Left lobe of liver (tissue), 2 donors: ENCODE measurements at regions not wholly inside any gene's neighbourhood (a gene's known extent, or its start where the extent isn't known, plus 50 kb on each side); places are given as distances from the start of the nearest gene placed in this dataset.

Experiments used
- ATAC-seq: fragments of 200-7000 bp; cut with Tn5 transposase; one replicate; pipeline ENCODE4 v1.9.1; 2020; ENCODE audit warnings: mild to moderate bottlenecking, moderate library complexity
- DNase-seq: peaks from one replicate; pipeline ENCODE4 v3.0.0-alpha.2; 2020; ENCODE audit warnings: low spot score
- donor health status: DM: no; HTN: no; CAD: no; lungs with moderate emphysema.
- donor health status: DM: no; HTN: yes; CAD: no.

DNA sequence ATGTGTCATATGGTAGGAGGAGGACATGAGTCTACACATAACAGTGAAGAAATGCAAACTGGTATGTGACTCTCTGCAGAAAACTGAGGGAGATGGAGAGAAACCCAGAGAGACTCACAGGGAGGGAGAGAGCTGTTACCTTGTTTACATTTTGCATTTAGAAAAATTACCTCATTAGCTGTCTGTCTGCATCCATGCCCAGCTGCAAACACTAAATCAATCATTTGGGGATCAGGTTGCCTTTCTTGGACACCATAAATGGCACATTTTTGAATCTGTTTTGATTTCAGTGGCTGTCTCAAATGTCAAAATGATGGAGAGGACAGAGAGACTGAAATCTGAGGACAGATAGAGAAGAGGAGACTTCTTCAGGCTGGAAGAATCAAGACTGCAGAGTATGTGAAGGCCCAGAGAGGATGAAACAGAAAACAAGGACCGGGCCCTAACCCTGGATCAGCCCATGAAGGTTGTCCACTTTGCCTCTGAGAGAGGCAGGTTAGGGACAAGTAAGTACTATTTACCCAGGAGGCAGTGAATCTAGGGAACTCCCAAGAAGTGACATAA, 92.2 kb downstream of the UNC5CL start:
- ATAC-seq: no peak

DNA sequence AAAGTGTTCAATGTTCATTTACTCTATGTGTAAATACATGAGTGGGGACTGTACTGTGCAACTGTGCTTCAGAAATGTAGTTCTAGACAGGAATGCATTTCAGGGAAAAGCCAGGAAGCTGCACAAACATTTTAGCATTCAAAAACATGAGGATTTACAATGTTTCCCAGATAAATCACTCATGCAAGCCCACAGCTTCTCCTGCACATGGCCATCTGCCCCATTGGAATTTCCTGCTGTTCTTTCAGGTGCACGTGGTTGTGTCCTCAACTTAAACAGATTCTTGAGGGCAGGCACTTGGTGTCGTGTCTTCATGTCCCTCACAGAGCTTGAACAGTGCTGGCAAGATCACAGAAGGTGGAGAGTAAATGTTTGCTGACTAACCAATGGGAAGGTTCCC, 101.5 kb downstream of the UNC5CL start:
- ATAC-seq (no peak), DNase-seq (no peak)

More for the DNA sequence above, 92.2 kb downstream of the UNC5CL start:
- no peak for DNase-seq

DNA sequence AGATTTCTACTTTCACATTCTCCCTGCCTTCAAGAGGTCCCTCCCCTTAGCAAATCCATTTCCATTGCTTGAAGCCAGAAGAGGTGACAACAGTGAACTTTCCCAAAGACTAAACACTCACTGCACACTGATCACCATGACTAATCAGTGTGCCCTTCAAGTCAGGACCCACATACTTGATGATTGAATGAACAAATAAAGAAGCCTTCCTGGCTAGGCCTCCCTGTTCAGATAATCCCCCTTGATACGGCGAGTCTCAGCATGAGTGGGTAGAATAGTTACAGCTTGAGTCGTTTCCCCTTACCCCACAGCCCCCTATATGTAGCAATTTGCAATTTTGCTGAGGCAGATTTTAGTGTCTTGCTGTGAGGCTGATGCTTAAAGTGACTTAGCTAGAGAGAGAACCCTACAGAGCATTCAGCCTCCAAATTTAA, 102.2 kb downstream of the UNC5CL start:
- ATAC-seq (no peak), DNase-seq (no peak)

DNA sequence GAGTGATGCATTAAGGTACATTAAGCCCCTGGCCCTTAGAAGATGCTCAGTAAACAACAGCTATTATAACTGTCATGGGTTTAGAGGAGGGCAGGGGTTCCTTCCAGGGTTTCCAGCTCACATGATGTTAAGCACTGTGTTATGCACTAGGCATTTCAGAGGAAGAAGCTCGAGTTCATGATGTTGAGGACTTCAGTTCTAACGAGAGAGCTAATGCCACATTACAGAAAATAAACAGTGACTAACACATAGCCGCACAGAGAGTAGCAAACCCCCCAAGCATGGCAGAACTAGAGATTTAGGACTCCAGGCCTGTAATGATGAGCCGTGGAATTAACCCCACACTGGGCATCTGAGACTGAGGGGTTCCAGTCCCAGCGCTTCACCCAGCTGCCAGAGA, 105.2 kb downstream of the UNC5CL start:
- DNase-seq (no peak), ATAC-seq (no peak)

DNA sequence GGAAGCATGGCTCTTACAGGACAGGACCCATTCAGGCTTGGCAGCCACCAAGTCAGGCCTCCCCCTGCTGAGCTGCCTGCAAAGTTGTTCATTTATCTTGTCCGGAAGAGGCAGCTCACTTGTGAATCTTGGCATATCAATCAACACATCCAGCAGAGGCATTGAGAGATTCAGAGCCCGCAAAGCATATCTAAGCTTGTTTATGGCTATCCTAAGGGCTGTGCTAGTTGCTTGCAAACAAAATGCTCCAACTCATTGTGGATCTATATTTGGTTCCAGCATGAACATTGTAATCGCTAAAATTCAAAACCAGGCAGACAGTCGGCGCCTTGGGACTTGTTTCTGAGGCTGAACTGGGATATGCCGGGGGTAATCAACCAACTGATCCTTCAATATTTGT, 106.1 kb downstream of the UNC5CL start:
- no peak for ATAC-seq
- DNase-seq: no peak

DNA sequence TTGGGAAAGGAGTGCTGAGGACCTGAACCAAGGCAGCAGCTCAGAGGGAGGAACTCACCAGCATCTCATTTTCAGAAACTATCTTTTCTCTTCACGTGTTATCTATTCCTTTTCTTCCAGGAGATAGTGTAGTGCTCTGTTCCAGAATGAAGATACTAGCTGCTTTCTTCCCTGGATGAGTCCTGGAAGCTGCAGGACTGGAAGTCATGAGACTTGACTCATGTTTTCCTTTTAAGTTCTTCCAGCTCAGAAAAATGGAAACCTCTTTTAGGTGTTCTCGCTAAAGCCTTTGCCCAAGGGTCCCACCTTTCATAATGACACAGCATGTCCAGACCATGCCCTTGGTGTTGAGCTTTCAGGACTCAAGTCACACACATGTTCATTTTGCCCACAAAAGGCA, 106.7 kb downstream of the UNC5CL start:
- DNase-seq (no peak), ATAC-seq (no peak)

DNA sequence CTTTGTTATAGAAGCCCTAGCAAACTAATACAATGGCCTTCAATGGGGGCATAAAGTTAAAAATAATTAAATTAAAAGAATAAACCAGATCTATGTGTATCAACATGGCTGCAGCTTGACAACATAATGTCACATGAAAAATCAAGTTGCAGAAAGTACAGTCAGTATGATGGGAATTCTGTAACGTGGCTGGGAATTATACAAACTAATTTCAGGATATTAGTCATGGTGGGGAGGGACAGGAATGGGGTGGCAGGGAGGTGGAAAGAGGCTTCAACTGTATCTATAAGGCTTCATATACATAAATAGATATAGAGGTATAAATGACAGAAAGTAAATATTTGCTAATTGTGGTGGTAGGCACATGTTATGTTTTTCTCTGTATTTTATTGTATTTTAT, 107.1 kb downstream of the UNC5CL start:
- ATAC-seq (no peak), DNase-seq (no peak)

DNA sequence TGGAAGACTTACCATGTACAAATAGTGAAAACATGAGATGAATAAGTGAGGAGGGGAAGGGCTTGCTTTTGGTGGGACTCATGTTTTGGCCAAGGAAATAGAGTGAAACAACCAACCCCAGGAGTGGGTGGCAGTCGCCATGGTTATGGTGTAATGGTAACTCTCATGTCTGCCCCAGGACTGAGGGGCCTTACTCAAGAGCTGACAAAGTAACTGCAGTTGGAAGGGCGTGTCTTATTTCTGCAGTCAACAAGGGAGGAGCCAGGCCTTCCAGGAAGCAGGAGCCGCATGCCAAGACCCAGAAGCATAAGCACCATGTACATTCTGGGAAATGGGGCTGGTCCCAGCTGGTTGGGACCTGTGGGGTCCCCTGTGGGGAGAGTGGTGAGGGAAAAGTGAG, 108.5 kb downstream of the UNC5CL start:
- ATAC-seq: no peak
- no peak for DNase-seq

DNA sequence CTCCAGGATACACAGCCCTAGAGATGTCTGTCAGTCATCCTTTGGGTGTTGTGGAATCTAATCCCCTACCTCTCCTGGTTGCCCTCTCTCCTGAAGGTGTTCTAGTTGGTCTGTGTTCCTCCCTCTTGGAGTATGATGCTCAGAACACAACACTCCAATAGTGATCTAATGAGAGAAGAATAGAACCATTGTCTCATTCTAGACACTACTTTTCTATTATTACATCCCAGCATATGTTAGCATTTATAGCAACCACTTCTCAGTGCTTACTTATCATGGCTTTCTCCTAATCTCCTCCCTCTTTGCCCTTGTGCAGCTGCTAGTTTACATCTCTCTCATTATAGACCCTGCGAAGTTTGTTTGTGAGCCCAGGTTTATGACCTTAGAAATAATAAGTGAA, 109.0 kb downstream of the UNC5CL start:
- ATAC-seq (no peak), DNase-seq (no peak)

DNA sequence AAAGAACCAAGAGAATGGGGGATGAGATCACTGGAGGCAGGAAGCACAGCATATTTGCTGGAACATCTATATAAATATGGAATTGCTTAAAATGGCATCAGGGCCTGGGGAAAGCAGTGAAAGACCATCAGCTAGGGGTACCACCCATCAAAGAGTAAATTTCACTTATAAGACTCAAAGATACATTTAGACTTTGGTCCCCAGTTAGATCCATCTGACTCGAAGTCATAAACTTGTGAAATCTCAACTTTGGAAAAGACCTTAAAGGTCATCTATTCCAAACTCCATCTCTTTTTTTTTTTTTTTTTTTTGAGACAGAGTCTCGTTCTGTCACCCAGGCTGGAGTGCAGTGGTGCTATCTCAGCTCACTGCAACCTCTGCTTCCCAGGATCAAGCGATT, 109.8 kb downstream of the UNC5CL start:
- DNase-seq (no peak), ATAC-seq (no peak)

DNA sequence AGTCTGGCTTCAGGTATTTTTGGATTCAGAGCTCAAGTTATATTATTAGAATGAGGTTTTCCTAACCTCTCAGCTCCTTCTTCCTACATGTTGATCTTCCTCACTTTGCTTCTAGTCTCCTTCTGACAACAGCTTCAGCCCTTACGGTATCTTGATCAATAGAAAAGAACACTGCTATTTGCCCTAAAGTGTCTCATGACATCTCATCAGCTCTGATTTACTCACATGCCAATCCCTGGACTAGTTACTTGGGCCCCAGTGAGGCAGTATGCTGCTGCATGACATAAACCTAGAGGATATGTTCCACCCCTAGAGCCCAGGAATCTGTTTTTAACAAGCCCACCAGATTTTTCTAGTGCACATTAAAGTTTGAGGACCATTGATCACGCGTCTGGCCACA, 110.3 kb downstream of the UNC5CL start:
- DNase-seq: no peak
- ATAC-seq: no peak

DNA sequence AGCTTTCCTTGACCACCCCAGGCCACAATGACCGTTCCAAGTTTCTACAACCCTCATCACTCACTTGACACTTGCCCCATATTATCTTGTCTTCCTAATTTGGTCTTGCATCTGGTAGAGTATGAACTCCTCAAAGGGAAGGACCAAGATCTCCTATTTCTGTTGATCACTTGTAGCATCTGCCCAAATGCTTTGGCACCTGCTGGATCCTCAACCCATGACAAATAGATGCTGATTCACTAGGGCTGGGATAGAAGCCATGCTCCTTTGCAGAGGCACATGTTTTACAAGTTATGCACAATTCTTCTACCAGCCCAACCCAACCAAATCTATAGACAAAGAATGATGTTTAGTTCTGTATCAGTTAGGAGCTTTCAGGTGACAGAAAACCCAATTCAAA, 110.7 kb downstream of the UNC5CL start:
- DNase-seq (no peak), ATAC-seq (no peak)

DNA sequence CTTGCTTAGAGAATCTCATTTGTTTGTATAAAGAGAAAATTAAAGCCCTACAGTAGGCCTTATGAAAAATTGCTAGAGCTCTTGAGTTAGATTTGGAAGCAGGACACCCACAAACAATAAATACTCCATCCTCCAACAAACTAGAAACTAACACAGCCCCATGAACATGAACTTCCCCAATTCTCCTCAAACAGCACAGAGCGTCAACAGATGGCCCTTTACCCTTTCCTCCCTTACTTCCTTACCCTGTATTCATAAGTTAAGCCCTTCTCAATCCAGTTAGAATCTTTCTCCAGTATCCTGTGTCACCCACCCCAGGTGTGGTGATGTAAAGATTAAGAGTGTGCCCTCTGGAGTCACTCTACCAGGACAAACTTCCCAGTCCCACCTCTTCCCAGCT, 113.7 kb downstream of the UNC5CL start:
- DNase-seq (no peak), ATAC-seq (no peak)

DNA sequence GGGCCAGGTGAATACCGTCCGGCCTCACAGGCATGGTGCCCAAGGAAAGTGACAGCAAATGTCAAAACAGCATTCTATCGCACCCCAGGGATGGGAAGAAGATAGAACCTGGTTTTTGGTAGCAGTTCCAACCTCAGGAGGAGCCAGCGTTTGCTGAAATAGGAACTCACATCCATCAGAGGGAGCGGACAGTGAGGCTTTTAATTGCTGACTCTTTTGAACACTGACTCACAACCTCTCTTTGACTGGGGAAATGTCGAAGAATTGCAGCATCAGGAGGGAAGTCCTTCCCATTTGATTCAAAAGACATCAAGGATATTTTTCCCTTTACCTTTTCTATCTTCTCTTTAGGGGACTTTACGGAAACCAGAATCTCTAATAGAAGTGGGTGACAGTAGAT, 114.2 kb downstream of the UNC5CL start:
- ATAC-seq: no peak
- DNase-seq: no peak

DNA sequence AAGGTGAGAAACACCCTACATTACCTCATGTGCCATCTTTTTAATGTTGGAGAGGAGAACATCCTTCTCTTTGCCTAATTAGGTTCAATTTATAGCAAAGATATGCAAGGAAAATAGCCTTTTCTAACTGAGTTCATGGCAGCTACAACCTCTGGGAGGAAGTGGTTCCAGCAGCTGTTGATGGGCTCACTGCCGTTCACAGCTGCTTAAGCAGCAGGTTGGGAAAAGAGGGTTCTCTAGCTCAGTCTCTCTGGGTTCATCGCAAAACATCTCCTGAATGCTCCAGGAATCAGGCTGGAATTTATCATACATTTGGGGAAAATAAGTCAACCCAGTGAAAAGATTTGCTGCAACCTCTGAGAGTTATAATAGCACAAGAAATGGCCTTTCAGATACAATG, 115.1 kb downstream of the UNC5CL start:
- no peak for DNase-seq
- ATAC-seq: no peak

DNA sequence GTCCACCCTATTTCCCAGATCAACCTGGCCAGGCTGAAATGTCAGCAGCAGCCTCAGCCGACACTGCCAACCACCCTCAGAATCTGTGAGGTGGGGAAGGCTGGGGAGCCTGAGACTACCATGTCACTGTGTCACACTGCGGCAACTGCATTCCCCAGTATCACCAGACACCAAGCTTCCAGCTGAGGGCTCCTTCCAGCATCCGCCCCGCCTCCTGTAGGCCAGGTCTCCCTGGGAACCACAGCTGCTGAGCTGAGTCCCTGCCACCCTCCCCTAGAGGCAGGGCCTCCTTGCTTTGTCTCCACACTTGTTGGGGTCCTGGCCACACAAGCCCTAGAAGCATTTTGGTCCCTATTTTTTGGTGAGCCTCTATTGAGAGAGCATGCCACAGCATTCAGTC, 115.7 kb downstream of the UNC5CL start:
- DNase-seq (no peak), ATAC-seq (no peak)

DNA sequence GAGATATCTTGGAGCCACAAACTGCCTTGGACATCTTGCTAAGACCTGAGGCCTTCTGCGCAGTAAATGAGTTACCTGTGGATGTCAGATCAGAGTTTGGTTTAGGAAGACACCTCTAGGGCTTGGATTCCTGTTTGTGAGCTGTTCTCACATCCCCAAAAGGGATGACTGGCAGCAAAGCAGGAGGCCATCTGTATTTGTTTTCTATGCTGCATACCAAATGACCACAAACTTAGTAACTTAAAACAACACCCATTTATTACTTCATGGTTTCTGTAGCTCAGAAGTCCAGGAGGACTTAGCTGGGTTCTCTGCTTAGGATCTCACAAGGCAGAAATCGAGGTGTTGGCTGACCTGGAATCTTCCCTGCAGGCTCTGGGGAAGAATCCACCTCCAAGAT, 116.7 kb downstream of the UNC5CL start:
- ATAC-seq (no peak), DNase-seq (no peak)

DNA sequence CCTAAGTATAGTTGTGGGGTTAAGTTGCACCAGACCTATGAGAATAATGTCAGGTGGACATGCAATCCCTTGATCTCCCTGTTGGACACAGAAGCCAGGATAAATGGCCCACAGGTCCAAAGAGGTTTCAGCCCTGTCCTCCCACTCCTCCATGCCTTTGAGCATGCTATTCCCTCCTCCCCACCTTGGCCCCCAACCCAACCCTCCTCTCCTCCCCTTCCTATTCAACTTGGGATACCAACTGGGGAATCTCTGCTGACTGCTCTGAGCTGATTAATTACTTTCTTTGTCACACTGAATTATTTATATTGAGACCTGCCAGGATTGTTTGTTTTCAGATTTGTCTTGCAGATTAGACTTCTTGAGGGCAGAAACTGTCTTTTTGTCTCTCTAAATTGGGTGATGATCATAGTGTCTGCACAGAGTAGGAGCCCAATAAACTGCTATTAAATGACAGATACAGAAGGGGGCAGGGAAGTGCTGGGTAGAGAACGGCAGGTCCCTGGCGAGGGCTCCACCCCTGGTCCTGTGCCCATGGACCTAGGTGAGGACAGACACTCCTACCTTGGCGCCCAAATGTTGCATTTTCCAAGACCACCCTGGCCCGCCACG, 120.9 kb downstream of the UNC5CL start:
- ATAC-seq (no peak), DNase-seq (no peak)

DNA sequence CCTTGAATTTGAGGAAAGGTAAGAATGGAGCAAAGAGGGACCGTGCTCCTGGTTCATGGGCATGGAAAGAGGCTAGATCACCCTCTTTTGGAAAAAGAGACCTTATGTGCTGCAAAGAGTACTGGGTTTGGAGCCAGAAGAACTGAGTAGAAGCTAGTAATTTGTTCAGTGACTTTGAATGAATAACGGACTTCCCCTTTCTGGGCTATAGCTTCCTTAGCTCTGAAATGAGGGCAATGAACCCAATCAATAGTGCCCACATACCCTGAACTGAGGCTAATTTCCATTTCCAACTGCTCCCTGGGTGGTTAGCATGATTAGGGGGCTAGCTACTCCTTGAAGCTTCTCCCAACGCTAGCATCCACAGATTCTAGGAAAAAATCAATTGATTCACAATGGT, 121.4 kb downstream of the UNC5CL start:
- DNase-seq: no peak
- no peak for ATAC-seq

DNA sequence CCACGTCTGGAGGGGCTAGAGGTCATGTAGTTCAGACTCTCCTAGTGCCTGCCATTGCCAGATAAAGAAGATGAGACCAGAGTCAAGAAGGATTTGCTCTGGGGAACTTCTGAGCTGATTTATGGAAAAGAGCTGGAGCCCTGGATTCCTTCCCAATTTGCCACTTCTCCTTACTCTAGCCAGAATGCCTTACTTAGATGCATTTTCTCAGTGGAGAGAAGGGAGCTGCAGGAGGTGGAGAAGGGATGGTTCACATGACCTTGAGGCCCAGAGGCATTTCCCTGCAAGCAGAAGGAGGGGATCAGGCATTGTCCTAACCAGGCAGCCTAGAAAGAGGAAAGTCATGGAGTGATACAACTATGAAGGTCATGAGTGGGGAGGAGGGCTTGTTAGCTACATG, 122.2 kb downstream of the UNC5CL start:
- DNase-seq (no peak), ATAC-seq (no peak)

DNA sequence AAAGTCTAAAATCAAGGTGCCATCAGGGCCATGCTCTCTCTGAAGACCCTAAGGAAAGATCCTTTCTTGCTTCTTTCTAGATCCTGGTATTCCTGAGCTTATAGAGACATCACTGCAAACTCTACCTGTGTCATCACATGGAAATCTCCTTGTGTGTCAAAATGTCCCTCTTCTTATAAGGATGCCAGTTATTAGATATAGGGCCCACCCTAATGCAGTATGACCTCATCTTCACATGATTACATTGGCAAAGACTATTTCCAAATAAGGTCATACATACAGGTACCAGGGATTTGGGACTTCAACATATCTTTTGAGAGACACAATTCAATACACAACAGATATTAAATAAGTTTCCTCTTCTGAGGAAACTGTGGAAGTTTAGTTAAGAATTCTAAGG, 123.9 kb downstream of the UNC5CL start:
- no peak for ATAC-seq

DNA sequence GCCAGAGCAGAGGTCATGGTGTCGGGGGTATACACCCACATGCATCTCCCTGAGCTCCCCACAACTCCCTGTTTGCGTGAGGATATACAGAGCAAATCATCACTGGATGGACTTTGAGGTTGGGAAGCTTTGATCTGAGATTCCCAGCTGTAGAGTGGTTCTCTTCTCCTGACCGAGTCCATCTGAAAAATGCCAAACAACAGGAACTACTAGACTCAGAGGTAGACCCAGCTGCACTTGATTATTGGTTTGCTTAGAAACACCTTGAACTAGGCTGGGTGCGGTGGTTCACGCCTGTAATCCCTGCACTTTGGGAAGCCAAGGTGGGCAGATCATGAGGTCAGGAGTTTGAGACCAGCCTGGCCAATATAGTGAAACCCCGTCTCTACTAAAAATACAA, 125.0 kb downstream of the UNC5CL start:
- no peak for ATAC-seq
- no peak for DNase-seq

More for the DNA sequence above, 123.9 kb downstream of the UNC5CL start:
- DNase-seq: no peak
